Endodermal cell (in vitro differentiated cells): ENCODE measurements at regions not wholly inside any gene's neighbourhood (a gene's known extent, or its start where the extent isn't known, plus 50 kb on each side); places are given as distances from the start of the nearest gene placed in this dataset.

Experiments used
- DNase-seq: peaks from one replicate; pipeline ENCODE4 v3.0.0-alpha.2; 2017
- H3K27ac ChIP-seq: 2 replicates; pipeline ENCODE4 v1.5.1; 2013; ENCODE audit warnings: mild to moderate bottlenecking, low read depth, low read length, moderate library complexity
- H3K27me3 ChIP-seq: 2 replicates; pipeline ENCODE4 v1.6.1; 2013; ENCODE audit warnings: mild to moderate bottlenecking, low read length, moderate library complexity; ENCODE audit not compliant: insufficient read depth, control insufficient read depth, poor library complexity, severe bottlenecking
- H3K36me3 ChIP-seq: 2 replicates; pipeline ENCODE4 v1.7.0; 2013; ENCODE audit warnings: mild to moderate bottlenecking, low read length, moderate library complexity; ENCODE audit not compliant: control insufficient read depth, insufficient read depth
- H3K4me1 ChIP-seq: one replicate; pipeline ENCODE4 v1.7.0; 2013; ENCODE audit warnings: low read length; ENCODE audit not compliant: control insufficient read depth, insufficient read depth
- H3K4me3 ChIP-seq: 2 replicates; pipeline ENCODE4 v1.5.1; 2013; ENCODE audit warnings: mild to moderate bottlenecking, low read length, moderate library complexity
- H3K9ac ChIP-seq: 2 replicates; pipeline ENCODE4 v1.6.1; 2013; ENCODE audit warnings: mild to moderate bottlenecking, low read length, moderate library complexity; ENCODE audit not compliant: poor library complexity, severe bottlenecking; ENCODE audit errors: extremely low read depth
- H3K9me3 ChIP-seq: 2 replicates; pipeline ENCODE4 v1.6.1; 2013; ENCODE audit warnings: mild to moderate bottlenecking, low read length, moderate library complexity; ENCODE audit not compliant: control insufficient read depth
- H3K27ac Mint-ChIP-seq: 2 replicates; pipeline ENCODE4 v1.8.0; 2020; ENCODE audit warnings: mixed read lengths
- H3K27me3 Mint-ChIP-seq: 2 replicates; pipeline ENCODE4 v1.8.0; 2021; ENCODE audit warnings: mild to moderate bottlenecking, mixed read lengths; ENCODE audit not compliant: insufficient read depth
- H3K36me3 Mint-ChIP-seq: 2 replicates; pipeline ENCODE4 v1.8.0; 2020; ENCODE audit warnings: low read depth, mixed read lengths
- H3K4me1 Mint-ChIP-seq: 2 replicates; pipeline ENCODE4 v1.8.0; 2020; ENCODE audit warnings: mixed read lengths
- H3K4me3 Mint-ChIP-seq: 2 replicates; pipeline ENCODE4 v1.8.0; 2020; ENCODE audit warnings: mild to moderate bottlenecking, moderate library complexity, mixed read lengths
- H3K9me3 Mint-ChIP-seq: 2 replicates; pipeline ENCODE4 v1.8.0; 2020; ENCODE audit warnings: mild to moderate bottlenecking, mixed read lengths
- WGBS, 2 experiments: methylation state at CpG; one replicate each; pipeline versions ENCODE4 v1.1.5 to v1.1.7; 2013; ENCODE audit warnings: missing lambda C conversion rate in 2 of 2, mixed read lengths in 1 of 2; ENCODE audit not compliant: insufficient coverage in 1 of 2, insufficient read length in 1 of 2; 5-methylcytosine and 5-hydroxymethylcytosine counted together
- TF ChIP-seq, protein P1 (sequence below): fragments of 200-600 bp; sonication (generic); conservative IDR thresholded peaks from 2 replicates; pipeline ENCODE4 v1.5.0; 2021; ENCODE audit warnings: antibody characterized with exemption, mild to moderate bottlenecking

DNA sequence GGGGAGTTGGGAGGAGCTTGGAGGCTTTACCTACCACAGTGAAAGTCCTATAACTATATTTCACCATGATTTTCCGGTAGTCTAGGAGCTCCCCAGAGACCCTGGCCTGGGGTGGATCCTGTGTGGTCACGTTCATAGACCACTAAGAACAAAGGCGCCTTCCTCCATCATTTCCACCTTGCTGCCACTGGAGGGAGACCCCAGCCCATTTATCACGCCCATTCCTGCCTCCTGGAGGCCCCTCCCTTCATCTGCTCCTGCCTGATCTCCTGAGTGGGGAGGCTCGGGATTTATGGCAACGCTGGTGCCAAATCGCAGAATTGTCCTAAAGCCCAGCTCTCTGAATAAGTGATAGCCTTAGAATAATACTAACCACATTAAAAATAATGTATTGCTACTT lies 507.6 kb upstream of the SPHKAP start:
- Histone ChIP-seq H3K9me3 (no peaks in the 10 kb centered on the region), H3K4me1 (no peaks in the 10 kb centered on the region), H3K4me3 (no peak overlapping the region), H3K9ac (no peak overlapping the region), H3K36me3 (no peaks in the 10 kb centered on the region), H3K27ac (no peak overlapping the region), H3K27me3 (no peaks in the 10 kb centered on the region)
- TF ChIP-seq, protein P1, sequence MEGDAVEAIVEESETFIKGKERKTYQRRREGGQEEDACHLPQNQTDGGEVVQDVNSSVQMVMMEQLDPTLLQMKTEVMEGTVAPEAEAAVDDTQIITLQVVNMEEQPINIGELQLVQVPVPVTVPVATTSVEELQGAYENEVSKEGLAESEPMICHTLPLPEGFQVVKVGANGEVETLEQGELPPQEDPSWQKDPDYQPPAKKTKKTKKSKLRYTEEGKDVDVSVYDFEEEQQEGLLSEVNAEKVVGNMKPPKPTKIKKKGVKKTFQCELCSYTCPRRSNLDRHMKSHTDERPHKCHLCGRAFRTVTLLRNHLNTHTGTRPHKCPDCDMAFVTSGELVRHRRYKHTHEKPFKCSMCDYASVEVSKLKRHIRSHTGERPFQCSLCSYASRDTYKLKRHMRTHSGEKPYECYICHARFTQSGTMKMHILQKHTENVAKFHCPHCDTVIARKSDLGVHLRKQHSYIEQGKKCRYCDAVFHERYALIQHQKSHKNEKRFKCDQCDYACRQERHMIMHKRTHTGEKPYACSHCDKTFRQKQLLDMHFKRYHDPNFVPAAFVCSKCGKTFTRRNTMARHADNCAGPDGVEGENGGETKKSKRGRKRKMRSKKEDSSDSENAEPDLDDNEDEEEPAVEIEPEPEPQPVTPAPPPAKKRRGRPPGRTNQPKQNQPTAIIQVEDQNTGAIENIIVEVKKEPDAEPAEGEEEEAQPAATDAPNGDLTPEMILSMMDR, result peak; percentile 85
- Mint-ChIP-seq H3K36me3 (no peaks in the 10 kb centered on the region), H3K9me3 (no peaks in the 10 kb centered on the region), H3K4me1 (no peaks in the 10 kb centered on the region), H3K27me3 (no peaks in the 10 kb centered on the region), H3K27ac (no peak overlapping the region), H3K4me3 (no peak overlapping the region)
- 28 to 34% methylated on average over 3 to 7 of the region's 7 CpGs for WGBS, 2 experiments
- peak; percentile 88 for DNase-seq

DNA sequence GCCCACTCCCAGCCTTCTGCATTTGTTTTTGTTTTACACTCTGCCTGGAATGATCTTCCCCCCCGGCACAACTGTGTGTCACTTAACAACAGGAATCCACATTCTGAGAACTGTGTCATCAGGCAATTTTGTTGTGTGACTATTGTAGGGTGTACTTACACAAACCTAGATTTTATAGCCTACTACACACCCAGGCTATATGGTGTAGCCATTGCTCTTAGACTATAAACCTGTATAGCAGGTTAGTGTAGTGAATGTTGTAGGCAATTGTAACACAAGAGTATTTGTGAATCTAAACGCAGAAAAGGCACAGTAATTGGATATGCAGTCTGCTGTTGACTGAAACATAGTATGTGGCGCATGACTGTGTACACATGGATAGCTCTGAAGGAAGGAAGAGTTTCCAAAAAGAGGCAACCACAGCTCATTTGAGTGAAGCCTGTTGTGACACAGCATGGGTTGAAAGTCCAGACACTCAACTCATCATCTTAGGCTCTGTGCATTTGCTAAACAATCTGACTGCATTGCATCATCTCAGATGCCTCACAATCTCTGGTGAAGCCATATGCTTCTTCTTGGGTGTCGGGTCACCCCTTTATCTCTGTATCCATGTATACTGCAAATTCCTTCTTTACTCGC lies 506.6 kb upstream of the SPHKAP start:
- Histone ChIP-seq H3K4me3 (no peak overlapping the region), H3K4me1 (no peaks in the 10 kb centered on the region), H3K36me3 (no peaks in the 10 kb centered on the region), H3K27me3 (no peaks in the 10 kb centered on the region), H3K27ac (no peak overlapping the region), H3K9ac (no peak overlapping the region), H3K9me3 (no peaks in the 10 kb centered on the region)
- no peaks in the 10 kb centered on the region for H3K9me3 Mint-ChIP-seq
- H3K27ac Mint-ChIP-seq, result no peak overlapping the region
- 88 to 91% methylated on average over 4 to 5 of the region's 5 CpGs for WGBS, 2 experiments
- TF ChIP-seq, protein P1, result no peak
- no peaks in the 10 kb centered on the region for H3K4me1 Mint-ChIP-seq
- no peaks in the 10 kb centered on the region for H3K36me3 Mint-ChIP-seq
- DNase-seq, result no peak
- H3K4me3 Mint-ChIP-seq, result no peak overlapping the region
- no peaks in the 10 kb centered on the region for H3K27me3 Mint-ChIP-seq

DNA sequence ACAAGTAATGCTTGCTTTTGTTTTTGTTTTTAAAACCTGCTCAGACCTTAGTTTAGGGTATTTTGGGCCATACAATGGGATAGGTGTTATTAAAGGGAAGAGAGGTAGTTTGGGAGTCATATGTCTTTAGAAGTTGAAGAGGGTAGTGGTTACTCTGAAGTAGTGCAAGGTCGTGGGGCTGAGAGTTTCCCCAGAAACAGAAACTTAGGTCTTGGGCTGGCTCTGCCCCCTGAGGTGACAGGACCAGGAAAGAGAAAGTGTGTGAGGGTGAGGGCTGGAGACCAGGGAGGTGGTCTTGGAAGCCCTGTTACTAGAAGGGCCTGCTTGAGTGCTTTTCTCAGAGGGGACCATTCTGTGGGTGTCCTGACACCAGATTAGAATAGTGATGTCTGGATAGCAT lies 500.5 kb upstream of the SPHKAP start:
- no peaks in the 10 kb centered on the region for H3K4me1 Mint-ChIP-seq
- Histone ChIP-seq H3K4me3 (no peak overlapping the region), H3K36me3 (no peaks in the 10 kb centered on the region), H3K4me1 (no peaks in the 10 kb centered on the region), H3K9me3 (no peaks in the 10 kb centered on the region), H3K27me3 (no peaks in the 10 kb centered on the region), H3K9ac (no peak overlapping the region), H3K27ac (no peak overlapping the region)
- DNase-seq, result no peak
- no peaks in the 10 kb centered on the region for H3K36me3 Mint-ChIP-seq
- 85% methylated on average over 1 of the region's 1 CpG; no CpG with 5 or more reads in 1 of the 2 experiments for WGBS, 2 experiments
- no peaks in the 10 kb centered on the region for H3K9me3 Mint-ChIP-seq
- TF ChIP-seq, protein P1, result no peak
- H3K27me3 Mint-ChIP-seq, result no peaks in the 10 kb centered on the region
- H3K27ac Mint-ChIP-seq, result no peak overlapping the region
- no peak overlapping the region for H3K4me3 Mint-ChIP-seq
